ENCODE measurements at regions not wholly inside any gene's neighbourhood (a gene's known extent, or its start where the extent isn't known, plus 50 kb on each side); places are given as distances from the start of the nearest gene placed in this dataset.
"Not testable (repeated sequence)": the region's sequence is repeated elsewhere in the genome, so short reads cannot be mapped to it uniquely, and the experiment has no call there.

DNA sequence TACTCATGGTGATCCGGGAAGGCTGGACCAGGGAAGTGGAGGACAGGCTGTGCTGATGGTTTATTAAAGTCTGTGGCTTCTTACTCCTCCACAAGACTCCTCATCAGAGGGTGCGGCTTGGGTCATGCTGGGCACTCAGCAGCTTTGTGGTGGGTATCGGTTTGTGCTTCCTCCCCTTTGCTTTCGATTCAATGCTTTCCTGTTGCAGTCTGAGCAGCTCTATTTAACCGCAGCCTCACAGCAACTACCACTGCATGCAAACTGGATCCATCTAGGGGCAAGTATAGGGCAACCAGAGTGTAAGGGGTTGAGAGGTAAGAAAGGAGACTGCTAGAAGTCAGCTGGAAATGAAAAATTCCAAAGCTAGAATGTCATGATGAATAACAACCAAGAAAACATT is 78.8 kb upstream of the NOTCH2NLA start:
- H3K27ac ChIP-seq; H3K4me1 ChIP-seq (replicated peaks in 1 of 2); H3K4me3 ChIP-seq; in situ Hi-C loops (cut with MboI; ENCODE audit: low pct_unique_long_range_greater_than_20kb in 2 of 9, low sequenced_read_pairs in 9 of 9, unreplicated experiment in 9 of 9): not testable (repeated sequence)
- peak in 2 of 8 experiments; percentile 51 to 62 for ATAC-seq (replicated peaks in 6 of 8)
- no CpG with 5 or more reads among the region's 5 CpGs for WGBS, 10 experiments

DNA sequence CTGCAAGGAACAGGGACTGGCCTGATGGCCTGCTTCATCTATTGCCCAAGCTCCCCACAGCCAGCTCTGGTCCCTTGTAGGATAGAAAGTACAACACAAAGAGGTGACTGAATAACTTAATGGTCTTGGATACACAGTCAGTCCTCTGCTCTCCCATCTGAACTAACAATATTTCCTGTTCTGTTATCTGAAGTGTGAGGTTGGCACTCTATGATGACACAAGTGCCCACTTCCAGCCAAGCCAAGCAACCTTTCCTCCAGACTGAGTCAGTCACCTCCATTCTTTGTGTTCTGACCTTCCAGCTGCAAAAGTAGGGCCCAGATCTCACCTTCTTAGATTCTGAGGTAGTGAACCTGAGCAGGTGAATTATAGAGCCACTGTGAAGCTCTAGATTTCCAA is 77.8 kb upstream of the NOTCH2NLA start:
- H3K27ac ChIP-seq; in situ Hi-C loops (cut with MboI; ENCODE audit: low pct_unique_long_range_greater_than_20kb in 2 of 9, low sequenced_read_pairs in 9 of 9, unreplicated experiment in 9 of 9); ATAC-seq (replicated peaks in 6 of 8); H3K4me3 ChIP-seq; H3K4me1 ChIP-seq (replicated peaks in 1 of 2): not testable (repeated sequence)

DNA sequence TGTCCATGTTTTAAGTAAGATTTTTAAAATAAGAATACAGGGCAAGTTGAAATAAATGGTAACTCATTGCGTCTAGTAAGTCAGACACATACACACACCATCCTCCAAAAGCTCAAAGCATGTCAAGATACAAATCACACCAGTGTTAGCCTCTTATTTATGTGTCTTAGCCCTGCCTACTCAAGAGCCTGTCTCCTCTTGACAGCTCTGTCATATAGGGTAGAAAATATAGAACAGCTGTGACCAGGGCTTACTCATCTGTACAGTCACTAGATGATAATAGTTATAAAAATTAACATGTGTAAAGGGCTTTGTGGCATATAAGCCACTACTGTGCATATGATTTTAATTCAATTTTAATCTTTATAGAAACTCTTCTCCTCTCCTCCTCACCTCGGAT is 76.6 kb upstream of the NOTCH2NLA start:
- H3K4me1 ChIP-seq (replicated peaks in 1 of 2); in situ Hi-C loops (cut with MboI; ENCODE audit: low pct_unique_long_range_greater_than_20kb in 2 of 9, low sequenced_read_pairs in 9 of 9, unreplicated experiment in 9 of 9); H3K27ac ChIP-seq; H3K4me3 ChIP-seq: not testable (repeated sequence)
- ATAC-seq (replicated peaks in 6 of 8) = peak in 5 of 8 experiments; percentile 28 to 92 (median 82)
- WGBS, 10 experiments = no CpG with 5 or more reads among the region's 2 CpGs

DNA sequence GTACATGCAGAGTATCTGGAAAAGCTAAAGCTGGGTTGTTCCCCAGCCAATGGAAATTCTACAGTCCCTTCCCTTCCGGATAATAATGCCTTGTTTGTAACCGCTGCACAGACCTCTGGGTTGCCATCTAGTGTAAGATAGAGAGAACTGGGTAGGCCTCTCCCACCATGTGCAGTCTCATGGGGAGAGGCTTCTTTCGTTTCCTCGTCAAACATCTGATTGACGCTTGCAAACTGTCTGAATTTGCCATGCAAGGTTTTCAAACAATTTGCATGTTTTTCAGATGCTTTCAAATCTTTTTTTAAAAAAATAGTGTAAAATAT is 69.7 kb upstream of the NOTCH2NLA start:
- H3K27ac ChIP-seq; in situ Hi-C loops (cut with MboI; ENCODE audit: low pct_unique_long_range_greater_than_20kb in 2 of 9, low sequenced_read_pairs in 9 of 9, unreplicated experiment in 9 of 9); H3K4me1 ChIP-seq (replicated peaks in 1 of 2); H3K4me3 ChIP-seq: not testable (repeated sequence)
- peak; percentile 82 to 96 (median 92) for ATAC-seq (replicated peaks in 6 of 8)
- no CpG with 5 or more reads among the region's 5 CpGs for WGBS, 10 experiments

DNA sequence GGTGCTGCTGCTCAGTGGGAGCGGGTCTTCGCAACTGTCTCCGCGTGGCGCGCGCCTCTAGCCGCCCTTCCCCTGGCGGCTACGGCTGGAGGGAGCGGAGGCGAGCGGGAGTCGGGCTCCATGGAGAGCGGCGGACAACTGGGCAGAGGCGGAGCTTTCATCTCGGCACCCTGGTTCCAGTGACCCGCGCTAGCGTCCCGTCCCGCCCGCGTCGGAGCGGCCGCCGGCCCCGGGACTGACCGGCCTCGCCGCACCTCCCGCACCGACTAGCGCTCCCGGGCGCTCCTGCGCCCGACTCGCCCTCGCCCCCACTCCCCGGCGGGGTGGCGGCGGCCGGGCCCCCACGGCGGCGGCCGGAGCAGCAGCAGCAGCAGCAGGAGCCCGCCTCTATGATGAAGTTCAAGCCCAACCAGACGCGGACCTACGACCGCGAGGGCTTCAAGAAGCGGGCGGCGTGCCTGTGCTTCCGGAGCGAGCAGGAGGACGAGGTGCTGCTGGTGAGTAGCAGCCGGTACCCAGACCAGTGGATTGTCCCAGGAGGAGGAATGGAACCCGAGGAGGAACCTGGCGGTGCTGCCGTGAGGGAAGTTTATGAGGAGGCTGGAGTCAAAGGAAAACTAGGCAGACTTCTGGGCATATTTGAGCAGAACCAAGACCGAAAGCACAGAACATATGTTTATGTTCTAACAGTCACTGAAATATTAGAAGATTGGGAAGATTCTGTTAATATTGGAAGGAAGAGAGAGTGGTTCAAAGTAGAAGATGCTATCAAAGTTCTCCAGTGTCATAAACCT is 69.2 kb upstream of the NOTCH2NLA start:
- H3K27ac ChIP-seq; H3K4me1 ChIP-seq (replicated peaks in 1 of 2); H3K4me3 ChIP-seq; in situ Hi-C loops (cut with MboI; ENCODE audit: low pct_unique_long_range_greater_than_20kb in 2 of 9, low sequenced_read_pairs in 9 of 9, unreplicated experiment in 9 of 9): not testable (repeated sequence)
- peak; percentile 56 to 83 (median 76) for ATAC-seq (replicated peaks in 6 of 8)
- no CpG with 5 or more reads among the region's 68 CpGs for WGBS, 10 experiments

DNA sequence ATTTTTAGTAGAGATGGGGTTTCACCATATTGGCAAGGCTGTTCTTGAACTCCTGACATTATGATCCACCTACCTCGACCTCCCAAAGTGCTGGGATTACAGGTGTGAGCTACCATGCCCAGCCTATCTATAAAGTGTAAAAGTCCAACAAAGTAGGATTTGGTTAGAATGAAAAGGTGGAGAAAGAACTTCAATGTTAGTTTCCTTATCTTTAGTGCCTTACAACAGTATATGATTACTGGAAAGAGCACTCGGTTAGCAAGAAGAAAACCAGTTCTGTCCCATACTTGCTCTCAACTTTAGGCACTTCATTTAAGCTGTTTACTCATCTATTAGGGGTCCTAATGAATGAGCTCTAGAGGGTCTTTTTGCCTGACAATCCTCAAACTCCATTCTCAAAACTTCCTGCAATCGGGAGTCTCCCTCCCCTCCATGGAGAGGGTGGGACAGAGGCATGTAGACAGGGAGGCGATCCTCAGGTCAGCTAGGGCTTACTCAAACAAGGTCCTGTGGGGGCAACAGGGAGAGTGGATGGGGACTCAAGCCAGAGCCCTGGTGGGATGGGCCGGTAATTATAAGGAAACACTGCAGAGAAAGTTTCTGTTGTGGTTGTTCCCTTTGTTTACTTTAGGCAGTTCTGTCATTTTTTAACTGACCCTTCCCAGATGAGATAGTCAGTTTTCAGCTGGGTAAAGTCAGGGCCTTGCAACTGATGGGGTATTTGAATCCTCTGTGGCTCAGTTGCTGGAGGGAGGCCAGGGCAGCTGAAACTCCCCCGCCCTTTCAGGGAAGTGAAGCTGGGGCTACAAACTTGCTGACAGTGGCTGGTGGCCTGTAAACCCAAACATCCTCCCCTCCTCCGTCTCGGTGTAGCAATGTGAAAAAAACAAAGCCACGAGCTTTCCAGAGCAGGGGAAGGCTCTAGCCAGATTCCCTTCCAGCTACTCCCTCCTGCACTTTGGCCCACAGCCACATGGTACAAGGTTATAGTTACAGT is 64.4 kb upstream of the NOTCH2NLA start:
- no CpG with 5 or more reads among the region's 9 CpGs for WGBS, 10 experiments
- ATAC-seq (replicated peaks in 6 of 8) = peak in 6 of 8 experiments; percentile 9 to 65 (median 26)
- H3K4me1 ChIP-seq (replicated peaks in 1 of 2); in situ Hi-C loops (cut with MboI; ENCODE audit: low pct_unique_long_range_greater_than_20kb in 2 of 9, low sequenced_read_pairs in 9 of 9, unreplicated experiment in 9 of 9); H3K4me3 ChIP-seq; H3K27ac ChIP-seq: not testable (repeated sequence)

DNA sequence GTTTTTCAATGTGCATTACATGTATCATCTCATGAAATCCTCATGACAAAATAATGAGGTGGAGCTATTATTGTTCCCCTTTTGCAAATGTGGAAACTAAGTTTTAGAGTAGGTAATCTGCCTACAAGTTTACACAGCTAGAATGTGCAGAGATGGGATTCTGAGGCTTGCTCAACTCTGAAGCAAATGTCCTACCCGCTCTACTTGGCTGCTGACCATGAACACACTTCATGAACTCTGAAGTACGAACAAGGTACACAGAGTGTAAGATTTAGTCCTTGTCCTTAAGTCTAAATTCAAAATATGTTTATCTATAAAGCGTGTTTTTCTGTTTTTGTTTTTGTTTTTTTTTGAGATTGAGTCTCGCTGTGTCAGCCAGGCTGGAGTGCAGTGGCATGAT is 63.6 kb upstream of the NOTCH2NLA start:
- ATAC-seq (replicated peaks in 6 of 8); in situ Hi-C loops (cut with MboI; ENCODE audit: low pct_unique_long_range_greater_than_20kb in 2 of 9, low sequenced_read_pairs in 9 of 9, unreplicated experiment in 9 of 9); H3K4me3 ChIP-seq; H3K27ac ChIP-seq; H3K4me1 ChIP-seq (replicated peaks in 1 of 2): not testable (repeated sequence)
- WGBS, 10 experiments = no CpG with 5 or more reads among the region's 4 CpGs

DNA sequence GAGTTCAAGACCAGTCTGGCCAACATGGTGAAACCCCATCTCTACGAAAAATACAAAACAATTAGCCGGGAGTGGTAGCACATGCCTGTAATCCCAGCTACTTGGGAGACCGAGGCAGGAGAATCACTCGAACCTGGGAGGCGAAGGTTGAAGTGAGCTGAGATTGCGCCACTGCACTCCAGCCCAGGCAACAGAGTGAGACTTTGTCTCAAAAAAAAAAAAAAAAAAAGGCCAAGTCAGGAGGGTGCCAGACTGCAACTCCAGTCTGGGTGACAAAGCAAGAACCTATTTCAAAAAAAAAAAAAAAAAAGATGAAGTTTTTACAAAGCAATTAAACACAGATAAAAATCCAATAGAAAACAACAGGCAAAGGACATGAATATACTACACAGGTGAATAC is 59.1 kb upstream of the NOTCH2NLA start:
- H3K27ac ChIP-seq; H3K4me3 ChIP-seq; in situ Hi-C loops (cut with MboI; ENCODE audit: low pct_unique_long_range_greater_than_20kb in 2 of 9, low sequenced_read_pairs in 9 of 9, unreplicated experiment in 9 of 9); H3K4me1 ChIP-seq (replicated peaks in 1 of 2); ATAC-seq (replicated peaks in 6 of 8): not testable (repeated sequence)
- no CpG with 5 or more reads among the region's 6 CpGs for WGBS, 10 experiments

DNA sequence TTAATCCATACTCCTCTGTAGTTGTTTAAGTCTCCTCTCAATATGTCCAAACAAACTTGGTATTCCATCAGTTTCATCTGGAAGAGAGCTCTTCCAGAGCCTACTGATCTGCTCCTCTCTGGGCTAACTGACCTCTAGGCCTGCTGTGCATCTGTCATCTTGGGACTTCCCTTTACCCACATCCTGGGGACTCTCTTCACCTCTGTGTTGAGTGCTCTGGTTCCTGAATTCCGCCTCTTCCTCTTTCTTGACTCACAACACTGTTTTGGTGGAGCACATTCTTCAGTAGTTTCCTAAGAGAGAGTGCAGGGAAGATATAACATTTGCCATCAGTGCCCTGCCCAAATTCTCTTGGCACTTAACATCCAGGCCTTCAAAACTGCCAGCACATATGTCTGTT is 55.9 kb upstream of the NOTCH2NLA start:
- peak in 3 of 8 experiments; percentile 52 to 80 (median 70) for ATAC-seq (replicated peaks in 6 of 8)
- in situ Hi-C loops (cut with MboI; ENCODE audit: low pct_unique_long_range_greater_than_20kb in 2 of 9, low sequenced_read_pairs in 9 of 9, unreplicated experiment in 9 of 9); H3K4me3 ChIP-seq: not testable (repeated sequence)

DNA sequence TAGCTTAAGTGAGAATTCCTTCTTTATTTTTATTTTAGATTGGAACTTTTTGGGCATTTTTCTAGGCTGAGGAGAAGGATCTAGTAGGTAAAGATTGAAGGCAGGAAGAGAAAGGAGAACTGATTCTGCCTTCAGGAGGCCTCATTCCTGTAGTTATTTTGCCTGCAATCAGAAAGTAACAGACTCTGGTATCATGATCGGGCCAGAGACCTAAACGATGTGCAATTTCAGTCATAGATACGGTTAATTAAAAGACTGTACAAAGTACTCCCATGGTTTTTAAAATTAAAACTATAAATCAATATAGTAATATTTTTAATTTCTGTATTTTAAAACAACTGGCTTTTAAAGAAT is 54.7 kb upstream of the NOTCH2NLA start:
- H3K27ac ChIP-seq; ATAC-seq (replicated peaks in 6 of 8); H3K4me3 ChIP-seq; in situ Hi-C loops (cut with MboI; ENCODE audit: low pct_unique_long_range_greater_than_20kb in 2 of 9, low sequenced_read_pairs in 9 of 9, unreplicated experiment in 9 of 9); H3K4me1 ChIP-seq (replicated peaks in 1 of 2): not testable (repeated sequence)
- WGBS, 10 experiments = no CpG with 5 or more reads among the region's 3 CpGs

More for the DNA sequence above, 55.9 kb upstream of the NOTCH2NLA start:
- H3K4me1 ChIP-seq (replicated peaks in 1 of 2); H3K27ac ChIP-seq: not testable (repeated sequence)
- WGBS, 10 experiments = no CpG with 5 or more reads among the region's 1 CpG

DNA sequence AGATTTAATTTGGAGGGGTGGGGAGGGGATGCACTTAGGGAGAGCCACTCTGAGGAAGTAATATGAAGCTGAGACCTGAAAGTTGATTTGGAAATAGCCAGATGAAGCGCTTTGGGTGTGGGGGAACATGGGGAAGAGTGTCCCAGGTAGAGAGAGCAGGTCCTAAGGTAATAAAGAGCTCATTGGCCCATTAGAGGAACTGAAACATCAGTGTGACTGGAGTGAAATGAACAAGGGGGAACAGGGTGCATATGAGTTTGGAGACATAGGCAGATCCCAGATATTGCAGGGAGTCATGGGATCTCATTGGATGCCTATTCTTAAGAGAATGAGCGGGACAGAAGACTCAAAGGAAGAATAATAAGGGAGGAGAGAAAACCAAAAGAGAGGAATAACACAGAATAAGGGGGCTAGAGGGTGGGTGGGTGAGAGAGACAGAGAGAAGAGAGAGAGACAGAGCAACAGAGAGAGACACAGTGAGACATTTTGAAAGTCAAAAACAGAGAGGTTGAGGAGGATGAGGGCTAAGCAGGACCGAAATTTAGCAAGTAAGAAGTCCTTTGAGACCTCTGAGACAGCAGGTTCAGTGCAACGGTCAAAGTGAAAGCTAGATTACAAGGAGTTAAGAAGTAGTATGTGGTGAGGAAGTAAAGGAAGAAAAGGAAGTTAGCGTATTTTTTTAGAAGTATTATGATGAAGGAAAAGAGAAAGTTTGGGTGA is 54.1 kb upstream of the NOTCH2NLA start:
- H3K4me1 ChIP-seq (replicated peaks in 1 of 2); ATAC-seq (replicated peaks in 6 of 8); in situ Hi-C loops (cut with MboI; ENCODE audit: low pct_unique_long_range_greater_than_20kb in 2 of 9, low sequenced_read_pairs in 9 of 9, unreplicated experiment in 9 of 9); H3K27ac ChIP-seq; H3K4me3 ChIP-seq: not testable (repeated sequence)
- WGBS, 10 experiments = no CpG with 5 or more reads among the region's 5 CpGs

DNA sequence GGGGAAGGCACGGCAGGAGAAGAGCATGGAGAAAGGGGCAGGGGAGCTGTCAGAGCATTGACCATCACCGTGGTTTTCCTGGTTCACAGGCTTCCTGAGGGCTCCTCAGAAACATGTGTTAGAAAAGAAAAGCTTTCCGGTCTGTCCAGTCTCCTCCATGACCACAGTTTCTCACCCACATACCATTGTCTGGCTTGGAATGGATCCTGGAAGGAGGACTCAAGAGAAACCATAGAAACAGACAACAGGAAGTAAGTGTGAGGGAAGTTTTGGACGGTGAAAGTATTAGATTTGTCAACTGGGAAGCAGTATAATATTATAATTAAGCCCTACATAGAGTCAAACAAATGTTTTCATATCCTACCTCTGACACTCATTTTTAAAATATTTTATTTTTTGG is 52.7 kb upstream of the NOTCH2NLA start:
- no CpG with 5 or more reads among the region's 4 CpGs for WGBS, 10 experiments
- H3K4me3 ChIP-seq; H3K27ac ChIP-seq; in situ Hi-C loops (cut with MboI; ENCODE audit: low pct_unique_long_range_greater_than_20kb in 2 of 9, low sequenced_read_pairs in 9 of 9, unreplicated experiment in 9 of 9); H3K4me1 ChIP-seq (replicated peaks in 1 of 2); ATAC-seq (replicated peaks in 6 of 8): not testable (repeated sequence)

DNA sequence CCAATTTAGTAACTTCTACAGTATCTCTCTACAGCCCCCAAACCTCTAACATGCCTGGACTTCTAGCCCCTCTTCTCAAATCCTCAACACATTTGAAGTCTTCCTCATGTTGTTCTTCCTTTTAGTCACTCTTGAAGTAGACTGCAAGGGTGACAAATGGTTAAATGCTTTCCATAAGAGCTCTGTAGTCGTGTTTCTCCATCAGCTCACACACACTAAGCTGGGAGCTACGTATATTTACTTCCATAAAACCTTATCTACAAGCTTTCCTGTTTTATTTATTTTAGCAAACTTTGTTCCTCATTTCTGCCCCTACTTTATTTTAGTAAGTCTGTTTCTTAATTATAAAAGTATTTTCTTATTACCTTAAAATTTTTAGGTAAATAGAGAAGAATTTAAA is 49.9 kb upstream of the NOTCH2NLA start:
- peak in 1 of 8 experiments; percentile 22 for ATAC-seq (replicated peaks in 6 of 8)
- H3K4me1 ChIP-seq (replicated peaks in 1 of 2); H3K4me3 ChIP-seq; in situ Hi-C loops (cut with MboI; ENCODE audit: low pct_unique_long_range_greater_than_20kb in 2 of 9, low sequenced_read_pairs in 9 of 9, unreplicated experiment in 9 of 9); H3K27ac ChIP-seq: not testable (repeated sequence)
- no CpG with 5 or more reads among the region's 2 CpGs for WGBS, 10 experiments
